Stimulated activated memory B cell treated with anti-CD40 and anti-IgM and Interleukin-4, amounts not matched to agents 10 μg/mL and 1 μg/mL and 100 μg/mL, for 72 hours (primary cell): ENCODE measurements at regions not wholly inside any gene's neighbourhood (a gene's known extent, or its start where the extent isn't known, plus 50 kb on each side); places are given as distances from the start of the nearest gene placed in this dataset.
"Not testable (repeated sequence)": the region's sequence is repeated elsewhere in the genome, so short reads cannot be mapped to it uniquely, and the experiment has no call there.

Experiments
- ATAC-seq: fragments of 150-1000 bp; cut with Tn5 transposase; 2 replicates; pipeline ENCODE4 v1.10.0; 2021
- H3K27ac Mint-ChIP-seq: one replicate; pipeline ENCODE4 v1.8.0; 2022; ENCODE audit warnings: mild to moderate bottlenecking, mixed read lengths
- H3K27me3 Mint-ChIP-seq: one replicate; pipeline ENCODE4 v1.8.0; 2022; ENCODE audit warnings: mixed read lengths
- H3K36me3 Mint-ChIP-seq: one replicate; pipeline ENCODE4 v1.8.0; 2022; ENCODE audit warnings: mixed read lengths
- H3K4me1 Mint-ChIP-seq: one replicate; pipeline ENCODE4 v1.8.0; 2022; ENCODE audit warnings: mixed read lengths
- H3K4me3 Mint-ChIP-seq: one replicate; pipeline ENCODE4 v1.8.0; 2022; ENCODE audit warnings: mild to moderate bottlenecking, moderate library complexity, mixed read lengths
- H3K9me3 Mint-ChIP-seq: one replicate; pipeline ENCODE4 v1.8.0; 2022; ENCODE audit warnings: mixed read lengths

DNA sequence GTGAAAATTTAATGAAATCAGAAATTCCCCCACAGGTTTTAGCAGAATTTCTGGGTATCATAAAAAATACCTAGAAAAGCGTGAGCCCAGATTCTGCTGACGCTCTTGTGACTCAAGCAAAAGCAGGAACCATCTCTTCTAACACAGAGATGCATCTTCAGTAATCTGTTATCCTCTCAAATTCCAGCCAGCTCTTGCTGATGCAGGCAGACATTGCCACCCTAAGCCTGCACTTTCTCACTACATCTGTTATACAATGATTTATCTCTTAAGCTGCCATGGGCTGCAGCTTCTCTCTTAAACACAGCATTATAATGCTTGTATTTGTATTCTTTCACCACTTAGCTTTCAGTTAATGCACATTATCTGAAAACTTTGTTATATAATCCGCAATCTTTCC is 113.0 kb upstream of the RGS1 start:
- Mint-ChIP-seq H3K27ac (no peak overlapping the region), H3K27me3 (peaks cover 26% of the 10 kb centered on the region)
- ATAC-seq: no peak

DNA sequence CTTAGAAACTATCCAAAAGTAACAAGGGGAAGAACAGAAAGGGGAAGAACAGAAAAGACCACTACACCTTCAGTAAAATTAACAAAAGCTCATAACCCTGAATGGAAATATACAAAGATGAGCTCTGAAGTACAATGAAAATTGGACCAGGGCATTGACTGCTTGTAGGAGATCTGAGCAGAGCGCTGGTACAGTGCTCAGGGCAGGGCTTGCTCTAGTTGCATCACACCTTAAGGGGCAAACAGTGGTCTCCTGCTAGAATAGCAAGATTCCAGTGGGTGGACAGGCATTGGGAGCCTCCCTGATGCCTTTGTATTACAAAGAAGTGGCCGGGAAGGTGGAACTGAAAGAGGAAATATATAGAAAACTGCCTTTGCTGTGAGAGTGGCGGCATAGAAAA is 111.9 kb upstream of the RGS1 start:
- H3K36me3 Mint-ChIP-seq: no peaks in the 10 kb centered on the region
- no peak for ATAC-seq
- H3K4me3 Mint-ChIP-seq: no peak overlapping the region
- H3K4me1 Mint-ChIP-seq: no peaks in the 10 kb centered on the region
- H3K27ac Mint-ChIP-seq: no peak overlapping the region
- H3K9me3 Mint-ChIP-seq: no peaks in the 10 kb centered on the region
- H3K27me3 Mint-ChIP-seq: peaks cover 36% of the 10 kb centered on the region

More for the DNA sequence above, 113.0 kb upstream of the RGS1 start:
- Mint-ChIP-seq H3K4me1 (no peaks in the 10 kb centered on the region), H3K36me3 (no peaks in the 10 kb centered on the region), H3K4me3 (no peak overlapping the region), H3K9me3 (no peaks in the 10 kb centered on the region)

DNA sequence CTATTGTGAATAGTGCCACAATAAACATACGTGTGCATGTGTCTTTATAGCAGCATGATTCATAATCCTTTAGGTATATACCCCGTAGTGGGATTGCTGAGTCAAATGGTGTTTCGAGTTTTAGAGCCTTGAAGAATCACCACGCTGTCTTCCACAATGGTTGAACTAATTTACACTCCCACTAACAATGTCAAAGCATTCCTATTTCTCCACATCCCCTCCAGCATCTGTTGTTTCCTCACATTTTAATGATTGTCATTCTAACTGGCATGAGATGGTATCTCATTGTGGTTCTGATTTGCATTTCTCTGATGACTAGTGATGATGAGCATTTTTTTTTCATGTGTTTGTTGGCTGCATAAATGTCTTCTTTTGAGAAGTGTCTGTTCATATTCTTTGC is 110.4 kb upstream of the RGS1 start:
- peaks cover 51% of the 10 kb centered on the region for H3K27me3 Mint-ChIP-seq
- H3K4me3 Mint-ChIP-seq, H3K9me3 Mint-ChIP-seq, ATAC-seq, H3K4me1 Mint-ChIP-seq, H3K27ac Mint-ChIP-seq, H3K36me3 Mint-ChIP-seq: not testable (repeated sequence)

DNA sequence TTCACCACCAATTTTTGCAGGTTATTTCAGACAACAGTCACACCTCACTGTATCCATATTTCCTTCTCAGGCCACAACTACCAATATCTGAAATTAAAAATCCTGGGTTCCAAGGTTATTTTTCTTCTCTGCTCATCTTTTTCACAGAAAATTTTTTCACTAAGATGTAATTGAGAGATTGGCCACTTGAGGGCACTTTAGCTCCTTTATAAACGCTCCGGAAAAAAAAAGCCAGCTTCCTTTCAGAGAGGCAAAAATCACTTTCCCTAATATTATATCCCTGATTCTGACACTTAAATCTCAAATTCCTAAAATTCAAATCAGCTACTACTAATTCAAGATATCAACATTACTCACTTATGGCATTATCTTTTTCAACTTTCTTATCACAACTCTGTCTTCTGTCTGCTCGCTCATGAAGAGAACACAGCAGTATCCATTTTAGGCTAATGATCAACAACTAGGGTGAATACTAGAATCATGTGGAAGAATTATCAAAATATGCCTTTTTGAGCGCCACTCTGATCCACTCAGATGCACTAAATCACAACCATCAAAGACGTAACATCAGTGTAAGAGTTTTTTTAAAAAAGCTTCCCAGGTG is 101.4 kb upstream of the RGS1 start:
- H3K27me3 Mint-ChIP-seq: peaks cover 32% of the 10 kb centered on the region
- no peaks in the 10 kb centered on the region for H3K36me3 Mint-ChIP-seq
- H3K27ac Mint-ChIP-seq: no peak overlapping the region
- no peak for ATAC-seq
- H3K4me3 Mint-ChIP-seq: no peak overlapping the region
- H3K4me1 Mint-ChIP-seq: no peaks in the 10 kb centered on the region
- no peaks in the 10 kb centered on the region for H3K9me3 Mint-ChIP-seq

DNA sequence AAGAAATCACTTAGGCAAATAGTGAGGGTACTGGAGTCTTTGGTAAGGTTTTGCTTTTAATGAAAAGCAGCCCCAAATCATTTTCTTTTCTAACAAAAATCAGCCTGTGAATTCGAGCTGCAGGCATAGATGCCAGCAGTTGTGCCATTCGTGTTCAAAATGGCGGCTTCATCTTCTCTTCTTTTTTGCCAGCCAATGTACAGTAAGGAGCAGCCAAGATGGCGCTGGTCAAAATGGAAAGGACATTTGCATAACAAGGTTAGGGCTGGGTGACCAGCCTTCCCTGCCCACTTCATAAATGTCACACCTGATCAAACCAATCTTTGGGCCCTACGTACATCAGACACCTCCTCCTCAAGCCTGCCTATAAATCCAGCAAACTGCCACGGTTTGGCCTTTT is 100.2 kb upstream of the RGS1 start:
- no peak for ATAC-seq
- H3K4me3 Mint-ChIP-seq: no peak overlapping the region
- H3K27me3 Mint-ChIP-seq: peaks cover 26% of the 10 kb centered on the region
- no peaks in the 10 kb centered on the region for H3K4me1 Mint-ChIP-seq
- no peak overlapping the region for H3K27ac Mint-ChIP-seq
- no peaks in the 10 kb centered on the region for H3K36me3 Mint-ChIP-seq
- no peaks in the 10 kb centered on the region for H3K9me3 Mint-ChIP-seq

DNA sequence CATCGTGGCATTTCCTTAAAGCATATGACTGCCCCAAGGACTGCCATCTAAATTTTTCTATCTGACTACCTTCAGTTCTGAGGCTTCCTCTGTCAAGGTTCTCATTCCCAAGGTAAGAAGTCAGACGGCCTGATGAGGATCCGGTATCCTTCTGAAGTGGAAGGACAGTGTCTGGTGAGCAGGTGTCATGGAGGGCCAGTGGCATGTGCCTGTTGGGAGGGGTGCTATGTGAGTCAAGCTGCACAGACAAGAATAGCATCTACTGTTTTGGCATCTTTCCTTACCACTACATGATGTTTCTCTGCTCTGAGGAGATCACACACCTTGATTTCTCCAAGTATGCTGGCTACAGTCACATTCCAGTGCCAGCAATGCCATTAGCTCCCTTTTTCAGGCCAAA is 99.6 kb upstream of the RGS1 start:
- no peak overlapping the region for H3K4me3 Mint-ChIP-seq
- H3K27me3 Mint-ChIP-seq: peaks cover 25% of the 10 kb centered on the region
- no peaks in the 10 kb centered on the region for H3K36me3 Mint-ChIP-seq
- H3K27ac Mint-ChIP-seq: no peak overlapping the region
- no peaks in the 10 kb centered on the region for H3K9me3 Mint-ChIP-seq
- H3K4me1 Mint-ChIP-seq: no peaks in the 10 kb centered on the region
- no peak for ATAC-seq

DNA sequence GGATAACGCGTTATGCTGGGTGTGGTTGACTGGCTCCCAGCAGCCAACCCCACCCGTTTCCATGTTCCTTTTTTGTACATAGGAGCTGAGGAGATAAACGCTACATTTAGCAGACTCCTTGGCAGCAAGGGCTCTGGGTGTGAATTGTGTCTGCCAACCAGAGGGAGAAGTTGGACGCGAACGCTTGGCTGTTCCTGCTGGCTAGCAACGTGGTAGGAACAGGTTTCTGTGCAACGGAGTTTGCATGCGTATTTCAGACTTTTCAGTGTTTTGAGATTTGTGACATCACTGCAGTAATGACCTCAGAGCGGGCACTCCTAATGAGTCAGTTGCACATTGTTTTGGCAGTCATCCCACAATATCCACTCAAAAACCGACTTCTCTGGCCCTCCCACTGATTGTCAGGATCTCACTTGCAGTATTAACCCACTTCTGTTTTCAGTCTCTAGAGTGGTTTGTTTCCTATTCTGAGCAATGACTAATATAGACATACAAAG is 98.7 kb upstream of the RGS1 start:
- Mint-ChIP-seq H3K27me3 (peaks cover 25% of the 10 kb centered on the region), H3K36me3 (no peaks in the 10 kb centered on the region), H3K9me3 (no peaks in the 10 kb centered on the region), H3K4me3 (no peak overlapping the region), H3K4me1 (no peaks in the 10 kb centered on the region), H3K27ac (no peak overlapping the region)
- peak; percentile 64 for ATAC-seq

DNA sequence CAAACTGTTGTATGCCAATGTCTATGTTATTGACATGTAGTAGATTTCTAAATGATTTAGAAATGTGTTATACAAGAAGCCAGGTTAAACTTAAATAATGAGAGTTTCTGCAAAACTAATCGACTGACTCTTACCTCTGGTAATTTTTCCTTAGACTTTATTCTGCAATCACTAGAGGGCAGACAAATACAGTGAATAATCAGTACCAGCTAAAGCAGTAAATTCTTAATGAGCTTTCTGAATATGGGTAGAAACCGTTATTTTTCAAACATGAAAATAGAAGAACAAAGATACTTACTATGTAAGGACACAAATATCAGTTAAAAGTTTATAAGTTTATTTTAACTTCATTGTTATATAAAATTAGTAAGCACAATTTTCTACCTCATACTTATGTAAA is 97.9 kb upstream of the RGS1 start:
- H3K4me1 Mint-ChIP-seq: no peaks in the 10 kb centered on the region
- H3K4me3 Mint-ChIP-seq: no peak overlapping the region
- peaks cover 25% of the 10 kb centered on the region for H3K27me3 Mint-ChIP-seq
- no peak for ATAC-seq
- H3K27ac Mint-ChIP-seq: no peak overlapping the region
- no peaks in the 10 kb centered on the region for H3K36me3 Mint-ChIP-seq
- no peaks in the 10 kb centered on the region for H3K9me3 Mint-ChIP-seq

DNA sequence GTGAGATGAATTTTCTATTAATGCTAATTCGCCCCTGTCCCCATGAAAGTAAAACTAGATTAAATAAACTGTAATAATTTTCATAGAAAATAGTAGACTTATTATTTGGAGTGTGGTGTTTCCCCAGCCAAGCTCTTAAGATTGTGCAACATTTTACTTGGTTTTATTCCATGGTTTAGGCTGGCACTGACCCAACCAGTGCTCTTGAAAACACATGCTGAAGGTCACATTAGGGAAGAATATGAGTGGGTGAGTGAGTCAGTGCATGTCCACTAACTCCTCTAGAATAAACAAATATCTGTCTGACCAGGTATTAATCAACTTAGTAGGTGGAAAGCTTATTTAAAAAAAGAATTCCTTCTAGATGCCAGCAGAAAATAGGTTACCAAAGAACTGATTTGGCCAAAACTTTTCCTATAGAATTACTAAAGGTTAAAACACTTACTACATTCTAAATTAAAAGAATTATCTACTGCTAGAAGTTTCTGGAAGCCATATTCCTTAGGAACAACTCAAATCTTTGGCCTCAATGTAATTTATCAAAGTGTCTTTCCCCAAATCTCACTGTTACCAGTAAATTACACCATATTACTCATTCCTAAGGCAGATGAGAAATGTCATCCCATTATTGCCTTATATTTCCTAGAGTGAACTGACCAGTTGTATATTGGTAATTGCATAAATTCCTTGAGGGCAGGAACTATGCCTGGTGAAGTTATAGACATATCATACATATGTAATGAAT is 89.7 kb upstream of the RGS1 start:
- no peak overlapping the region for H3K27ac Mint-ChIP-seq
- H3K9me3 Mint-ChIP-seq: no peaks in the 10 kb centered on the region

DNA sequence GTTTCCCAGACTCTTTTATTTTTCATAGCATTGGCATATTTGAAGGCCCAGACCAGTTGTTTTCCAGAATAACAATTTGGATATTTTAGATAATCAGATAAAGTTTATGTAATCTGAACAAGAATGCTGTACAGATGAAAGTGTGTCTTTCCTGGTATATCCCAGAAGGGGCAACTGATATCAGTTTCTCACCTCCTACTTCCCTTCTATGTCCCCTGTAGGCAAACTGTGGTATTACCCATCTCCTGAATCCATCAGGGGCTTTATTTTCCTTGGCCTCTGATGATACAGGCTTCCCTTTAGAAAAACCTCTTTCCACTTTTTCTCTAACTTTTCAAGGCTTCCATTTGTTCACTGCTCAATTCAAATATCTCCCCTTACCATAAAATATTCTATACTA is 87.5 kb upstream of the RGS1 start:
- Mint-ChIP-seq H3K27ac (no peak overlapping the region), H3K4me1 (no peaks in the 10 kb centered on the region), H3K27me3 (no peaks in the 10 kb centered on the region), H3K9me3 (no peaks in the 10 kb centered on the region), H3K36me3 (no peaks in the 10 kb centered on the region), H3K4me3 (no peak overlapping the region)
- ATAC-seq: no peak

More for the DNA sequence above, 89.7 kb upstream of the RGS1 start:
- no peak for ATAC-seq
- Mint-ChIP-seq H3K36me3 (no peaks in the 10 kb centered on the region), H3K27me3 (no peaks in the 10 kb centered on the region), H3K4me3 (no peak overlapping the region), H3K4me1 (no peaks in the 10 kb centered on the region)

DNA sequence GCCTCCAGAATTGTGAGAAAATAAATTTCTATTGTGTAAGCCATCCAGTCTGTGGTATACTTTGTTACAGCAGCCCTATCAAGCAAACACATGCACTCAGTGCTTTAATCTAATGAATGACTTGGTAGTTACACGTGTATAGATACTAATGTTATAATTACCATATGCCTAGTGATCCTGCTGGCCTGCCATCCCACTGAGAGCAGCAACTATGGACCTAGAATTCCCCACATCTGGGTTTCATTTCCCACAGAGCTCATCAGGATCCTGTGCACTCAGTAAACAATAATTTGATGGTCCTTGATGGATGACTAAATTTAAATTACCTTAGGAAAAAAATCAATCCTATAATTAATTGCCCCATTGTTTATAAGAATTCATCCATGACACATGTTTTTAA is 86.5 kb upstream of the RGS1 start:
- Mint-ChIP-seq H3K27ac (no peak overlapping the region), H3K9me3 (no peaks in the 10 kb centered on the region), H3K27me3 (no peaks in the 10 kb centered on the region), H3K36me3 (no peaks in the 10 kb centered on the region), H3K4me3 (no peak overlapping the region), H3K4me1 (no peaks in the 10 kb centered on the region)
- no peak for ATAC-seq

DNA sequence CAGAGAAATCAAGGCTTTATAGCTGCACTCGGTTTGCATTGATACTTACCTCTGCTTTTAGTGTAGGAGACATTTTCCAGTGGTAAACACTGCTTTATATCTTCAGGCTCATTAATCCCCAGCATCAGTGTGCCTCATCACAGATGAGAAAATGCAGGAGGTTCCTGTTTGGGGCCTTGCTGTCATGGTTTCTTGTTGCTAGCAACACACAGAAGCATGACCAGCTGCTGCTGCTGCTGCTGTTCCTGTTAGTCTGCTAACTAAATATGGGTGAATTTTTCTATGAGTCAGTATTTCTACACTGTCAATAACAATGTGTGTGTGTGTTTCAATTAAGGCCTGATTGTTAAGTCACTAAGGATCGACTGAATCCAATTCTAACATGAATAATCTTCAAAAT is 85.8 kb upstream of the RGS1 start:
- H3K9me3 Mint-ChIP-seq: no peaks in the 10 kb centered on the region
- no peaks in the 10 kb centered on the region for H3K4me1 Mint-ChIP-seq
- no peak overlapping the region for H3K4me3 Mint-ChIP-seq
- no peaks in the 10 kb centered on the region for H3K36me3 Mint-ChIP-seq
- no peaks in the 10 kb centered on the region for H3K27me3 Mint-ChIP-seq
- no peak overlapping the region for H3K27ac Mint-ChIP-seq
- ATAC-seq: no peak

DNA sequence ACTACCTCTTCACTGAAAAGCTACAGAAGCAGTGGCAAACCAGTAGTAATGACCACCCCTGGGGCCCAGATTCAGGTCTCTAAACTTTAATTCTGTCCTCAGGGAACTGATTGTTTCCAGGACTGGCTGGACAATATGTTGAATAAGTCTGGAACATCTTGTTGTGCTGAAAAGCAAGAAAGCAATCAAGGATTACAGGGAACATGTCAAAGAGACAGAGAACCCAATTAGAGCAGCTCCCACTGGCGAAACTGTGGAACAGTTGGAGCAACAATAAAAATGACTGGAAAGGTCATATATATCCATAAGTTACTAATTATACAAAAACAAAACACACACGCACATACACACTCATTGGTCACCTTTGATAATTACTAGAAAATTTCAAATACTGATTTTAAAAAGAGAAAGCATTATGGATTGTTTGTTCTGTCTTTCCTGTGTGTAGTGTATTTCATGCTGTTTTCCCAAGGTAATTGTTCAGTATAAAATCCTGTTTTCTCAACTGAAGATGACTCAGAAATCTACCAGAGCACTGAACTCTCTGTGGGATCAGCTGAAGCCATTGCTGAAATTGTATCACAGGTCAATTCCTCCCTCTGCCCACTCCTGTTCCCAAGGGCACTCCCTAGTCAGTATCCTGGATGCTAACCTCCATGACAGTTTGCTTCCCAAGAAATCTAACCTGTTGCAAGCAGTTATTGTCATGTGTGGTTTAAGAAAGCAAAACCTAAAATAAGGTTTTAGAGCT is 83.6 kb upstream of the RGS1 start:
- ATAC-seq: no peak
- no peak overlapping the region for H3K27ac Mint-ChIP-seq
- H3K4me3 Mint-ChIP-seq: no peak overlapping the region
- H3K9me3 Mint-ChIP-seq: no peaks in the 10 kb centered on the region
- H3K27me3 Mint-ChIP-seq: no peaks in the 10 kb centered on the region
- H3K36me3 Mint-ChIP-seq: no peaks in the 10 kb centered on the region
- H3K4me1 Mint-ChIP-seq: no peaks in the 10 kb centered on the region

DNA sequence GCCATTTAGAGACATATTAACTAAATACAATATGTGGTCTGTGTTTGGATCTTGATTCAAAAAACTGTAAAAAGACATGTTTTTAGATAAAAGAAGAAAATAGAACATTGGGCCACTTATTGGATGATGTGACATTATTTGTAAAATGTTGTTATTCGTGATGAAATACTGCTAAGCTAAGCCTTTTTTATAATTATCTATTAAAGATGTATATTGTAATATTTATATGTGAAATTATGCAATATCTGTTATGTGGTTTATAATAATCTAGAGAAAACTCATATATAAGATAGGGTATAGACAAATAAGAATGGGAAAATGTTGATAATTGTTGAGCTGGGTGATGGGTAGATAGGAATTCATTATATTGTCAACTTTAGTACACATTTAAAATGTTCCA is 82.0 kb upstream of the RGS1 start:
- ATAC-seq: no peak
- H3K27ac Mint-ChIP-seq: no peak overlapping the region
- no peaks in the 10 kb centered on the region for H3K36me3 Mint-ChIP-seq
- H3K27me3 Mint-ChIP-seq: peaks cover 6% of the 10 kb centered on the region
- H3K4me1 Mint-ChIP-seq: no peaks in the 10 kb centered on the region
- no peak overlapping the region for H3K4me3 Mint-ChIP-seq
- H3K9me3 Mint-ChIP-seq: peaks cover 1% of the 10 kb centered on the region

DNA sequence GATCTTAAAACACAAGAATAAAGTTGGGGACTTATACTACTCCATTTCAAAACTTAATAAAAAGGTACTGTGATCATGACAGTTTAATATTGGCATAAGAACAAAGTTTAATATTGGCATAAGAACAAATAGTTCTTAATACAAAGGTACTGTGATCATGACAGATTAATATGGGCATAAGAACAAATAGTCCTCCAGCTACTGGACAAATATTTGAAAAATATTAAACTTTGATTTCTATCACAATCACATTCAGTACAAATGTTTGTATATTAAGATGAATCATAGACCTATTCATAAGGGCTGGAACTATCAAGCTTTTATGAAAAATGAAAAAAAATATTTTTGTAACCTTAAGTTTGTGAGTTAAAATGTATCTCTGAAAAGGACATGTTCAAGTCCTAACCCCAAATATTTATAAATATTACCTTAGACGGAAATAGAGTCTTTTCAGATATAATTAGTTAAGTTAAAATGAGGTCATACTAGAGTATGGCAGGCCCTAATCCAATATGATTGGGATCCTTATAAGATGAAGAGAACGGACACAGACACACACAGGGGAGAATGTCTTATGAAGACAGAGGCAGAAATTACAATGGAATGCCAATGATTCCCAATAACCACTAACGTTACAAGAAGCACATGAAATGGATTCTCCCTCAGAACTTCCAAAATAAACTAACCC is 79.1 kb upstream of the RGS1 start:
- H3K4me3 Mint-ChIP-seq: no peak overlapping the region
- ATAC-seq: no peak
- no peak overlapping the region for H3K27ac Mint-ChIP-seq
- no peaks in the 10 kb centered on the region for H3K4me1 Mint-ChIP-seq
- peaks cover 2% of the 10 kb centered on the region for H3K9me3 Mint-ChIP-seq
- peaks cover 7% of the 10 kb centered on the region for H3K27me3 Mint-ChIP-seq
- no peaks in the 10 kb centered on the region for H3K36me3 Mint-ChIP-seq
